GM19395 (cell line): ENCODE measurements at regions not wholly inside any gene's neighbourhood (a gene's known extent, or its start where the extent isn't known, plus 50 kb on each side); places are given as distances from the start of the nearest gene placed in this dataset.

Experiments
- ATAC-seq: cut with Tn5 transposase; IDR thresholded peaks from one replicate; pipeline ENCODE4 v1.9.1; 2021; ENCODE audit warnings: mild to moderate bottlenecking, moderate library complexity; ENCODE audit not compliant: unreplicated experiment

DNA sequence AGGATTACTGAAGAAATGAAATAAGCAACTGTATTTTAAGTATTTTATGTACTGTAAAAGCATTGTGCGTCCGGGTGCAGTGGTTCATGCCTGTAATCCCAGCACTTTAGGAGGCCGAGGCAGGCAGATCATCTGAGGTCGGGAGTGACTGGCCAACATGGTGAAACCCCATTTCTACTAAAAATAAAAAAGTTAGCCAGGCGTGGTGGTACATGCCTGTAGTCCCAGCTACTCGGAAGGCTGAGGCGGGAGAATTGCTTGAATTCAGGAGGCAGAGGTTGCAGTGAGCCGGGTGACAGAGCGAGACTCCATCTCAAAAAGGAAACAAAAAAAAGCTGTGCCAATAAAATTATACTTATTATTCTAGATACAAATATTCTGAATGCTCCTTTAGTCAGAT lies 215.4 kb upstream of the DMRT1 start:
- peak; percentile 11 for ATAC-seq

DNA sequence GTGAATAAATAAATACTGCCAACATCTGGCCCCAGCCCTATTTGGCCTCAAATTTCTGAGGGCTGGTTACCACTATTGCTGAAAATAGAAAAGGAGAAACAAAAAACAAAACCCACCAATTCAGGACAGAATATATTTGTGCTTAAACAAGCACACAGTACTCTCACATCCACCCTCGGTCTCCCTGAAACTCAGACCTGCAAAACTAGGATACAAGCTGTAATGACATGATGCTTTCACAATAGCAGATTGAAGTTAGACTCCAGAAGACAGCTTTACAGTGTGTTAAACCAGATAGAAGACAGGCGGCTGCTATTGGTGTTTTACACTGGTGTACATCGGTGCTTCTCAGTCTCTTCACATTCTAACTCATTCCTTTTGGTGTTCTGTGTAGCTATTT lies 214.9 kb upstream of the DMRT1 start:
- peak; percentile 81 for ATAC-seq

DNA sequence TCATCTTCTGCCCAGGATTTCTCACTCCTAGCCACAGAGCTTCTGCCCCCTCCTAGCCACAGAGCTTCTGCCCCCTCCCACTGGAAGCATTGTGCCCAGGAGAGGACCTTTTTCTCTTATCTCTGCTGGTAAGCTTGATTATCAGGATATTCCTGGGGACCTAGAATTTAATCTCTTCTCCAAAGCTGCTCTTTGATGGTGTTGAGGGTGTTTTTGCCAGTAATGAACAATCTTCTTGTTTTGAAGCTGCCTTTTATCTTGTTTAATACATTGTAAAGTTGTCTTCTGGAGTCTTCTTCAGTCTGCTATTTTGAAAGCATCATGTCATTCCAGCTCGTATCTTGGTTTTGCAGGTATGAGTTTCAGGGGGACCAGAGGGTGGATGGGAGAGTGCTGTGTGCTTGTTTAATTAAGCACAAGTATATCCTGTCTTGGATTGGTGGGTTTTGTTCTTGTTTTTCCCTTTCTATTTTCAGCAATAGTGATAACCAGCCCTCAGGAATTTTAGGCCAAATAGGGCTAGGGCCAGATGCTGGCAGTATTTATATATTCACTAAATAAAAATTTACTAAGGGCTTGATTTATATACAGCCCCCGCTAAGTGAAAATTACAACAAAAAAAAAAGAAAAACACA lies 214.0 kb upstream of the DMRT1 start:
- ATAC-seq: no peak

DNA sequence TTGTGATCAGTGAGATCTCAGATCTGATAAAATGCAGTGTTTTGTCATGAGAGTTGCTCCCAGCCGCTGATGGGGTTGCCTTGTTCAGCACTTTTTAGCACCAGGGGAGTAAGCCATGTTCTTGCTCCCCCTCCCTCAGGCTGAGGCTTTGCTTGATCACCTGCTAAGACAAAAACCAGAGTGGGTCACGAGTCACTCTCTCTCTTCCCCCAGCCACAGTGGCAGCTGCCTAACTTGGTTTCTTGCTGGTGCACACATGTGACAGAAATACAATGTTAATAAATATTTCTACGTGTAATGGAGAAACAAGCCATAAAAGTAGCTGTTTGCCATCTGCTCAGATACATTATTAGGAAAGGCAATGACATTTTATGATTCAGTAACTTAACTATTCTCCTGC lies 212.4 kb upstream of the DMRT1 start:
- ATAC-seq: no peak

DNA sequence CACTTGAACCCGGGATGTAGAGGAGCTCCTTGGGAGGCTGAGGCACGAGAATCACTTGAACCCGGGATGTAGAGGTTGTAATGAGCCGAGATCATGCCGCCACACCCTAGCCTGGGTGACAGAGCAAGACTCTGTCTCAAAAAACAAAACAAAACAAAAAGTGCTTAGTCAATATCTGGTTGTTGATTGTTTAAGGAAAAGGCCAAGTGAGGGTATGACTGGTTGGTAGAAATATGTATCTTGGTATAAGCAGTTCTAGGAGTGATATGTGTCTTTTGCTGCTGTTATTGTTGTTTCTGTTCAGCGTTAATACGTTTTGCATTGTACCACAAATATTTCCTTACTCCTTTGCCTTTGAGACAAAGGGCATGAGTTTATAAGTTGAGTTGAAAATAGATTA lies 210.7 kb upstream of the DMRT1 start:
- ATAC-seq: no peak

DNA sequence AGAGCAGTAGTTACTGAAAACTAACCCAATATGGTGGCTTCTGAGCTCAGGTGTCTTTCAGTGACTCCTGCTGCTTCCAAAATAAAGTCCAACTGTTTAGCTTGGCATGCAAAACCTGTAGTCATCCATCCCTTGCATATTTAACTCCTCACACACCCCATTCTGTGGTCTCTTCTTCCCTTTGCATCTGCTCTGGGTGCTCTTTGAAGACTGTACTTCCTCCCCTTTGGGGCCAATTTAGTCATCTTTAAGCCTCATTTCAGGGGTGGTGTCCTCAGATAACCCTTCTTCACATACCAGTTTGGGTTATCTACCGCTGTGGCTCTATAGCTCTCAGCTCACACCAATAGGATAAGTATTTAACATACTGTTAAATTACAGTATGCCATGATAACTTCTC lies 209.9 kb upstream of the DMRT1 start:
- ATAC-seq: no peak

DNA sequence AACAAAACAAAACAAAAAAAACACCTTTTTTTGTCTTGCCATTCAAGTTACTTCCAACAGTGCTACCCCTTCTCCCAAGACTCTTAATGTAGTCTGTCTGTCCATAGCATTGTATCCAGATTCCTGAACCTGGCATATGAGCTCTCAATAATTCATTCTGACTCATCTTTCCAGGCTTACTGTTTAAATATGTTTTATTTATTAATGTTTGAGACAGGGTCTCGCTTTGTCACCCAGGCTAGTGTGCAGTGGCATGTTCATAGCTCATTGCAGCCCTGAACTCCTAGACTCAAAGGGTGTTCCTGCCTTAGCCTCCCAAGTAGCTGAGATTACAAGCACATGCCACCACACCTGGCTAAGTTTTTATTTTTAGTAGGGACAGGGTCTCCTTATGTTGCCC lies 208.0 kb upstream of the DMRT1 start:
- no peak for ATAC-seq

DNA sequence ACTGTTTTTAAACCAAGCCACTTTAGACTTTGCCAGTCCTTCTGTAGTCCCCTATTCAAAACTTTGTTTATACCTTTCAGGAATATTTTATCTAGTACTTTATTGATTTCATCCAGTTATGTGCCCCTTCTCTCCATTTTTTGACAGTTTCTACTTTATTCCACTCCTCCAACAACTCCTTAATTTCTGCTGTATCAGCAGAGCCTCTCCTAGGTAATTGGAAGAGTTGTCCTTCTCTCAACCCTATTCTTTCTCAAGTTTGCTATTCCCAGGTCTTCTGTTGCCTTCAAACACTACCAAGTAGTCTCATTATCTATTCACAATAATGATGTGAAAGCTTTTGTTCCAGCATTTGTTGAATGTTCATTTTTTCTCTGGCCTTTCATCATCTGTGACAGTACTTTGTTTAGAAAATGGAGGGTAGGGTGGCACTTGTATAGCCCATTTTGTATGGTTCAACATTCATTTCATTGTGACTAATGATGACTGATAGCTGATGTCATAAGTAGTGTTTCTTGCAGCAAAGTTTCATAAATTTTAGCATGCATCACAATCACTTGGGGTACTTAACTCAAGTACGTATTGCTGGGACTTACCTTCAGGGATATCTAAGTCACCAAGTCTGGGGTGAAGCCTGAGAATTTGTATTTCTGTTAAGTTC lies 204.4 kb upstream of the DMRT1 start:
- no peak for ATAC-seq

DNA sequence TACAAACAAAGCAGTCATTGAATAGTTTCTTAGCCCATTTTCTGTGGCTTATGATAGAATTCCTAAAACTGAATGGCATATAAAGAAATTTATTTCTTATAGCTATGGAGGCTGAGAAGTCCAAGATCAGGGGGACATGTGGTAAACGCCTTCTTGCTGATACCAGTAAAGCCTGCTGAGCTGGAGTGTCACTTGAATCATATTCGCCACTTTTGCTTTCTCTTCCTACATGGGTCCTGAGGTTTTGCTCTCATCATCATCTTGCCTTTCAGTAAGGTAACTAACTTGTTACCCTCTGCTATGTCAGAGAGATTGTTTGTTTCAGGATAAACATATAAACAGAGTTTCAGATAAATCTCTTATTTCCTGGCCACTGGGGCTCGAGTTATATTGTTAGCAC lies 203.3 kb upstream of the DMRT1 start:
- no peak for ATAC-seq

DNA sequence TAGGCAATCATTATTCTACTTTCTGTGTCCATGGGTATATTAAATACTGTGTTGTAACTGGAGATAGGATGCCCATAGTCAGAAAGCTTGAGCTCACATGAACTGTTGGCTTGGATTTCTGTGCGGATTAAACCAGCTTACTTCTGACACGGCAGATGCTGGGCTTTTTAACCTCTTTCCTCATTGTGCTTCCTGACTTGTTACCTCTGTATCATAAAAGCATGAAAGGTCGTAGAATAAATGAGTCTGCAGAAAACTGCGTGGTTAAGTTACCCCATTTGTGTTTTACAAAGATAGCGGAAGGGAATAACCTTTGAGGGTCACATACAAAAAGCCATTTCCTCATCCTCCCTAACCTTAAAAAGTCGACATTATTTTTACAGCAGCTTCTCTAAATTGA lies 199.5 kb upstream of the DMRT1 start:
- no peak for ATAC-seq

DNA sequence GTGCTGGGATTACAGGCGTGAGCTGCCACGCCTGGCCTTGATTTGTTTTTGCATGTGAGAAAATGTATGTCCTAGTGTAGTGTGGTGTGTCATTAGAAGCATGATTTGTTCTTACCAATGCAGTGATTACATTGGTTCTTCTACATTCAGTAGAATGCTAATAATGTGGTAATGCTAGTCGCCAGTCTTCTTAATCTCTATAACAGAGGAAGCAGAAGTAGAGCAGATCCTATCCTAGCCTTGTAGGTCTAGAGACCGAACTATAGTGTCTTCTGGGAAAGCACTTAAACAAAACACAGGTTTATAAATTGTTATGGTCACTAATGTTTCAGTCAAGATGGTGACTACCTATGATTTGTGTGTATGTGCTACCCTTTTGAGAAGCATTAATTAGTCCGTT lies 197.5 kb upstream of the DMRT1 start:
- ATAC-seq: no peak

DNA sequence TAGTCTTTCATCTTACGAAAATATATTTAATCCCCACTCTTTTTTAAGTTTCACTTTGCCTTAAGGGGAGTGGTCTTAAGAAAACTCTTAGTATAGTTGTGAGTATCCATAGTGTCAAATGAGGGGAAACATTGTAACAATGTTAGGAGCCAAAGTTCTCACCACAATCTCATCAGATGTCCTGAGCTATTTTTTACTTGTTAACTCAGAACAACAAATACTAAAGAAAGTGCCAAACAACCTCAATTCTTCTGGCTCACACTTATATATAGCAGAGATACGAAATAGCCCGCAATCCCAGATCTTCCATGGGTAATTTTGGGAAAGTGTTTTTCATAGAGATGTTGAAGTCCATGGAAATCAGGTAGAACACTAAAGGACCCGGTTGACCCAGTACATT lies 194.0 kb upstream of the DMRT1 start:
- no peak for ATAC-seq

DNA sequence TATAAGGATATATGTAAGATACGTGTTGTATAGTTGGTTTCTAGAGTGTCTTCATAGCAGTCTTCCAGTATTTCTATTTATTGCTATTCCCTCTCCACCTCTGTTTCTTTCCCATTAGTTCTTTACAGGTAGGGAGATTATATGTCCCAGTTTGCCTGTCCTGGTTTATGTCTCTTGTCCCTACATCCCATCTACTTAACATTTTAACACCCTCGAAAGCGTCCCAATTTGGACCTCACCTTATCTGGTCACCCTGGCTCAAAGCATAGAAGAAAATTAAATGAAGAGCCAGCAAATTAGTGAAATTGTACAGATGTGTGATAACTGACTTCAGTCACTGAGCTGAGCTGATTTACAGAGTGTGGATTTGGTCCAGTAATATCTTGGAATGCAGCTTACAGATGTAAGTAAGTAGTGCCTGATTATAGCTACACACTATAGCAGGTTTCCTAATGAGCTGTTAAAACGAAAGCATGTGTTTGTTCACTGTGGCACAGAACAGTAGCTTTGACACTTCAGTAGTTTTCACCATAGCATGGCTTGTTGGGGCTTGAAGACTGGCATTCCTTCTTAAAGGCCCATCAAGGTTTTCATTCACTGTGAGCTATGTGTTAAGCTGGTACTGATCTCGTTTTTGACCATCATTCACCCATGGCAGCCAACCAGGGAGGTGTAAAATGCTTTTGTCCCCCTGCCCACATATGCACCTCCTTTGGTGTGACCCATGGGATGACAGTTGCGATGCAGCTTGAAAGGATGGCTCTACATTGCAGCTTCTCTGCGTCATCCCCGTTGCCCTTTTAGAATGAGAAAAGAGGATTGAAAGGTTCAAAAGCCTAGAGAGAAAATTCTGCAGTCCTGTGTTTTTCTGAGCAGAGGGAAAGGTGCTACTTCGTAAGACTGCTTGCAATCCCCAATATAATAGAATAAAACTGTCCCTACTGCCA lies 192.1 kb upstream of the DMRT1 start:
- no peak for ATAC-seq

DNA sequence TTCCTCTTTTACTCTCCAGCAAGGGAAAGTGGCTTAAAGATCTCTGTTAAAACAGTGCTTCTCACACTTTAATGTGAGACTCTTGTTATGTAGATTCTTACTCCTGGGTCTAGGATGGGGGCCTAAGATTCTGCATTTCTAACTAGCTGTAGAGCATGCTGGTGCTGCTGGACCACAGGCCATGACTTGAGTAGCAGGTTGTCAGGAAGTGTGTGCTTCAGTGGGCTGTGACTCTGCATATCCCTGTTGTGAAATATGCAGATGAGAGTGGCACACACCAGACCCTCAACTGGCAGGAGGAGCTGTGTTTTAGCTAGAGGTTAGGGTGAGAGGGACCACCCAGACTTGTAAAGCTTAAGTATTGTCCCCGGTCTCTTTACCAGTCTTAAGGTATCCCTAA lies 191.1 kb upstream of the DMRT1 start:
- no peak for ATAC-seq

DNA sequence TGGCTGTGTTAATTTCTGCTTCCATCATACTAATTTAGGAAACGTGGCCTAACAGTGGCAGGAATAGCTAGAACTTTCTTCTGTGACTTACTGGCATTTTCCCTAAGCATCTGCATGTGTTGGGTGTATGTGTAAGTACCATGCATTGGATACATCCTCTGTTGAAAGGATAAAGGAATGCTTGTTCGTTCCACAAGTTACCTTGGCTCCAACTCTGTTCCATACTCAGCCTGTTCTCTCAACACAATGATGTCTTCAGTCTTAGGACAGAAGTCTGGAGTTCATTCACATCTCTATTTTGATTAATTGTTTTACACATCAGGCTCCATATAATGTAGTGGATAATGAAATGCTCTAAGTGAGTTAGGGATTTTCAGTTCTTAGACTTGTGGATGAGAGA lies 190.1 kb upstream of the DMRT1 start:
- no peak for ATAC-seq

DNA sequence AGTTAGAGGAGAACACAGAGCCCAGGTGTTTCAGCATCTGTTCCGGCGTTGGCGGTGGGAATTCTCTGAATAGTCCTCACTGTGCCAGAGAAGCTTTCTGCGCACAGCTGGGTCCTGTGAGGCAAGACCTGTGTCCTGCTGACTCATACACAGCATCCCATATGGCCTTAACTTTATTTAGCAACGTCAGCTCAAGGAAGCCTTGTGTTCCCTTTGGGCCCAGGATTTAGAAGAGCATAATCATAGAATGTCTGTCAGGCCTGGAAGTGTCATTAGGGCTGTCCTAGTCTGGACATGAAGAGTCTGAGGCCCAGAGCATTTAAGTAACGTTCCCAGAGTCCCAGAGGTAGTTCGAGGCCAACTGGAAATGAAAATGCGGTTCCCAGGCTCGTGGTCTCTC lies 188.6 kb upstream of the DMRT1 start:
- no peak for ATAC-seq

DNA sequence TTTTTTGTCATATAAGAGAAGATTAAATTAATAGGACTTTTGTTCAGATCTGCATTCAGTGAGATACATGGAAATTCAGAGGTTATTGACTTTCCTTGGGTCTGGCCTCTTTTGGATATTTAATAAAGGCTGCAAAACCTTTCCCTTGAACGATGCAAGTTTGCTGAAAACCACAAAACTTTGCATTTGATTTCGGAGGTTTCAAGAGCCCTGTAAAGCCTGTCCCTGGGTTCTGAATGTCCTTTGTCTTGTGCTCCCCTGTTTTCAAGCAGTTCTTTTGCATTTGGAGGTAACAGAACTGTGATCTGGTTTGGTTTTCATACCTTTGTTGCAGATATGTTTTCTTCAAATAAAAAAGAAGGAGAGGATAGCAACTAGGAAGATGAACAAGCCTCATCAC lies 188.1 kb upstream of the DMRT1 start:
- no peak for ATAC-seq

DNA sequence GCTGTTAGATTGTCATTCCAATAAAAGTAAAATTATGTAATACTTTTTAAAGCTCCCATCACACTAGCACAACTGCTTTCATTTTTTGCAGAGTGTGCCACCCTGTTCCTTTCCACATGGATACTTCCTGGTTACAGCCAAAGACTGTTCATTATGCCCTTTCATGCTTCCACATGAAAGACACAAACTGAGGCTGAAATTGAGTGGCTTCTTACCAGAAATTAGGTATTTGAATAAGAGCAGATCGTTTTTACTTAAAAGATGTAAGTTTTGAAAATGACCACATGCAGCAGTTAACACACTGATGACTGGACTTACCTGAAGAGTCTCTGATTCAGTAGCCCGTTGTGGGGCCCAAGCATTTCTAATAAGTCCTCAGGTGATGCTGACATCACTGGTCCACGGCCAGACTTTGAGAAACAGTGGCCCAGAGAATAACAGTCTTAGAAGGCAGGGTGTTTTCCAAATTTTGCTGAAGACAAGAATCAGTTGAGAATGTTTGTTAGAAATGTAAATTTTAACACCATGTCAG lies 187.6 kb upstream of the DMRT1 start:
- no peak for ATAC-seq

DNA sequence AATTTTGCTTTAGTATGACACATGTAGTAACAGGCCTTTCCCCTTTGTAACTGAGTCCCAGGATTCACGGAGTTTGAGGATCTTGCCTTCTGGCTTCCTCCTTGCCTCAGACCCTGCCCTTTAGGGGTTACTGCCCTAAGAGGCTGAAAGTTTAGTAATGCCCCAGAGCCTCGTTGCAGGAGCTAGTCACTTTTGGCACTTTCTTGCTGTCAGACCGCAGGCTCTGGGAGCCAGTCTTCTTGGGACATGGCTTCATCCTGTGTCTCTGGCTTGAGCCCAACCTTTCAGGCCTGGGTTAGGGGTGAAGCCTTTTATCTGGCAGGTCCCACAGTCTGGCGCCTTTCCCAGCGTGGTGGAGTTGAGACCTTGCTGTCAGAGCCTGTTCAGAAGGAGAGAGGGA lies 185.6 kb upstream of the DMRT1 start:
- ATAC-seq: no peak

DNA sequence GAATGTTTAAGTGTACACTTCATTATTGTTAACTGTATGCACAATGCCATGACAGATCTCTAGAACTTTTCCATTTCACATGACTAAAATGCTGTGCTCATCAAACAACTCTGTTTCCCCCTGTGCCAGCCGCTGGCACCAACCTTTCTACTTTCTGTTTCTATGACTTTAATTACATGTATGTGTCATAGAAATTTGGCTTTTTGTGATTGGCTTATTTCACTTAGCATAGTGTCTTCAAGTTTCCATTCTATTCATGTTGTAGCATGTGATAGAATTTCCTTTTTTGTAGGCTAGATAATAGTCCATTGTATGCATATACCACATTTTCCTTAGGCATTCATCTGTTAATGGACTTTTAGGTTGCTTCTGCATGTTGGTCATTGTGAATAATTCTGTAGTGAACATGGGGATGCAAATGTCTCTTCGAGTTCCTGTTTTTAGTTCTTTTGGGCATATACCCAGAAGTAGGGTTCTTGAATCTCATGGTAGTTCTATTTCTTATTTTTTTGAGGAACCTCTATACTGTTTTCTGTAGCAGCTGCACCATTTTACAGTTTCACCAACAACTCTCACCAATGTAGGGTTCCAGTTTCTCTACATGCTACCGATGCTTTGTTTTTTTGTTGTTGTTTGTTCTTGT lies 184.4 kb upstream of the DMRT1 start:
- ATAC-seq: no peak

DNA sequence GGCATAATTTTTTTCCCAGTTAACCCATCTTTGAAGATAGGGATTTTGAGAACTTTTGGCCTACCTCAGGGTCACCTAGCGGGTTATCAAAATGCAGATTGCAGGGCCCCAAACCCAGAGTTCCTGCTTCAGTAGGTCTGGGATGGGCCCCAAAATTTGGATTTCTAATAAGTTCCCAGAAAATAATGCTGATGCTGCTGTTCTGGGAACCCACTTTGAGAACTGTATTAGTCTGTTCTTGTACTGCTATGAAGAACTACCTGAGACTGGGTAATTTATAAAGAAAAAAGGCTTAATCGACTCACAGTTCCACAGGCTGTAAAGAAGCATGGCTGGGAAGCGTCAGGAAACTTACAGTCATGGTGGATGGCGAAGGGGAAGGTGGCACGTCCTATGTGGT lies 182.2 kb upstream of the DMRT1 start:
- no peak for ATAC-seq
